ENCODE measurements at regions not wholly inside any gene's neighbourhood (a gene's known extent, or its start where the extent isn't known, plus 50 kb on each side); places are given as distances from the start of the nearest gene placed in this dataset.

DNA sequence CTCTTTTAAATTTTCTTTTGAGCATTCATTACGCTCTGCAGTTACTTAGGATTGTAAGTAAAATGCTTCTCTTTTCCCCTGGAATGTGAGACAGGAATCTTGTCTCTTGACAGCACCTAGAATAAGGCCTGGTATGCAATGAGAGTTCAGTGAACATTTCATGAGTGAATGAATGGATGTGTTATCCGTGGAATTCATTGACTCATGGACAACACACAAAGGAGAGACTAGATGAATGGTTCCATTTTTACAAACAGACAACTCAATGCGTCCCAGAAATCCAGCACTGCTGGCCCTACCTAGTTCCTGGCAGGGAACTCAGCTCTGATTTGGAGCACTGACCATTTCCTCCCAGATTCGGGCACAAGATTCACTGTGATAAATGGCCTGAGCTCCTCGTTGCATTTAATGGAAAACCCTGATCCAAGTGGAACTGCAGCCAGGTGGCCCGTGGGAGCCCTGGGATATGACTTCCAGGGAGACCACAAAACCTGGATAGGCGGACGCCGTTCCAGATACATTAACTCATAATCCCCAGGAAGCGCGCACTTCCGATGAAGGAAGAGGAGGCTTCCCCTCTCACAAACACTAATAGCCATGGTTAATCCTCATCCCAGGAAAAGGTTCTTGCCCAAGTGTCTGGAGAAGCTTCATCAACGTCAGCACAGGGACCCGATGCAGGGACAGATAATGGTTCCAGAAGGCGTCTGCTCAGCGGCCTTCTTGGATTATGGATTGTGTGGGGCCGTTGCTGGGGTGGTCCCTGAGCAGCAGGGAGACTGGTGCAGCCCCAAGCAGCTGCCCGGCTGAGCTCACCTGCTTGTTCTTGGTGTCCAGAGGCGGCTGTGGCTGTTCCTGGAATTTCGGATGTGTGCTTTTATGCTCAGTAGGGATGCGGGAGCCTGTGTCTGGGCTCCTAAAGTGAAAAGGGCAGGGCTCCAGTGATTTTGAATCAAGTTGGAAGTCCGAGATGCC lies 211.1 kb upstream of the TSHZ3 start:
- BruUV-seq (replicated peaks), result no TSS peak
- CTCF ChIA-PET (ENCODE audit: unreplicated experiment), result no interaction called here
- no peak overlapping the region for H3K4me2 ChIP-seq (ENCODE audit: low read length)
- POLR2A ChIA-PET, result interaction anchor here (0.6 kb wide), 1 partner anchor 392 kb away, joined by 4 read pairs; no protein-coding TSS in a partner anchor
- no peaks in the 10 kb centered on the region for H3K9me2 ChIP-seq (ENCODE audit: insufficient read depth, low read length)
- no peaks in the 10 kb centered on the region for H3K36me3 ChIP-seq (ENCODE audit: insufficient read depth, low read length)
- H3K4me3 ChIP-seq (ENCODE audit: low read depth, low read length, poor library complexity, severe bottlenecking), result no peak overlapping the region
- TF ChIP-seq, protein P1, sequence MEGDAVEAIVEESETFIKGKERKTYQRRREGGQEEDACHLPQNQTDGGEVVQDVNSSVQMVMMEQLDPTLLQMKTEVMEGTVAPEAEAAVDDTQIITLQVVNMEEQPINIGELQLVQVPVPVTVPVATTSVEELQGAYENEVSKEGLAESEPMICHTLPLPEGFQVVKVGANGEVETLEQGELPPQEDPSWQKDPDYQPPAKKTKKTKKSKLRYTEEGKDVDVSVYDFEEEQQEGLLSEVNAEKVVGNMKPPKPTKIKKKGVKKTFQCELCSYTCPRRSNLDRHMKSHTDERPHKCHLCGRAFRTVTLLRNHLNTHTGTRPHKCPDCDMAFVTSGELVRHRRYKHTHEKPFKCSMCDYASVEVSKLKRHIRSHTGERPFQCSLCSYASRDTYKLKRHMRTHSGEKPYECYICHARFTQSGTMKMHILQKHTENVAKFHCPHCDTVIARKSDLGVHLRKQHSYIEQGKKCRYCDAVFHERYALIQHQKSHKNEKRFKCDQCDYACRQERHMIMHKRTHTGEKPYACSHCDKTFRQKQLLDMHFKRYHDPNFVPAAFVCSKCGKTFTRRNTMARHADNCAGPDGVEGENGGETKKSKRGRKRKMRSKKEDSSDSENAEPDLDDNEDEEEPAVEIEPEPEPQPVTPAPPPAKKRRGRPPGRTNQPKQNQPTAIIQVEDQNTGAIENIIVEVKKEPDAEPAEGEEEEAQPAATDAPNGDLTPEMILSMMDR (conservative IDR thresholded peaks at IDR 0.05; ENCODE audit: low read length), result no peak
- no peak for TF ChIP-seq EZH2phosphoT487 (IDR thresholded peaks at IDR 0.05; ENCODE audit: borderline replicate concordance, low read depth, low read length)
- H3K9me3 ChIP-seq (ENCODE audit: low read length), result no peaks in the 10 kb centered on the region
- H2AFZ ChIP-seq (ENCODE audit: low read length), result no peak overlapping the region
- H3K79me2 ChIP-seq (ENCODE audit: insufficient read depth, low read depth, low read length), result no peaks in the 10 kb centered on the region
- intact Hi-C loops (cut with micrococcal nuclease; ENCODE audit: unreplicated experiment), result no loop called here
- no peak overlapping the region for H3K27ac ChIP-seq (ENCODE audit: low read depth, low read length, poor library complexity, severe bottlenecking)
- no peaks in the 10 kb centered on the region for H3K4me1 ChIP-seq (ENCODE audit: insufficient read depth, low read length, poor library complexity, severe bottlenecking)
- DNase-seq (ENCODE audit: low spot score), result no peak
- no peaks in the 10 kb centered on the region for H4K20me1 ChIP-seq (ENCODE audit: insufficient read depth, low read length)

DNA sequence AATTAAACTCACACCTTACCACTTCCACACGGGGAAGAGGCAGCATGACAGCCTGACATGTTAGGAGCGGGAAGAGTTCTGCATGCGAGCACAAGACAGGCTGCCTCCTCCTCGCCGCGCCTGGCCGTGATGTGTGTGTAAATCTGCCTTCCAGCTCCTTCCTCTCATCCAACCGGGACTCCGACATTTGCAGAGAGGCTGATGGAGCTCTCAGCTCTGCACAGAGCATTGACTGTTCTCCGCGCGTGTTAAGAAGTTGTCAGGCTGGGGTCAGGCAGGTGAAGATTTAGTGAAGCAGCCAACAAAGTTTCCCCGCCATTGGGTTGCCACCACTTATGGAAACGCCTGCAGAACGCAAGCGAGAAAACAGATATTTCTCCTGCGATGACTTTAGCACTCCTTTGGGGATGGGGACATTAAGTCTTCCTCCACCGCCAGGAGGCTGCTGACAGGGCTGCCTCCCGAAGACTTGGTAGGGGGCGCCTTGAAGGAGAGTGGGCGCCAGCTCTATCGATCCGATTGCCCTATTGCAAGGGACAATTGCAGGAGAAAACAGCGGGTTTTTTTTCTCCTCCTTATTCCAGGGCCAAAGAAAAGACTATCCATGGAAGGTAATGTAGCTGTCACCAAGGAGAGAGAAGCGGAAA lies 213.9 kb upstream of the TSHZ3 start:
- intact Hi-C loops (cut with micrococcal nuclease; ENCODE audit: unreplicated experiment), result no loop called here
- CTCF ChIA-PET (ENCODE audit: unreplicated experiment), result no interaction called here

More for the DNA sequence above, 213.9 kb upstream of the TSHZ3 start:
- POLR2A ChIA-PET, result interaction anchor here (0.6 kb wide), 1 partner anchor 417 kb away, joined by 4 read pairs; no protein-coding TSS in a partner anchor
- Histone ChIP-seq H3K36me3 (ENCODE audit: insufficient read depth, low read length) (no peaks in the 10 kb centered on the region), H3K27ac (ENCODE audit: low read depth, low read length, poor library complexity, severe bottlenecking) (no peak overlapping the region), H3K9me3 (ENCODE audit: low read length) (no peaks in the 10 kb centered on the region), H3K4me3 (ENCODE audit: low read depth, low read length, poor library complexity, severe bottlenecking) (no peak overlapping the region), H3K79me2 (ENCODE audit: insufficient read depth, low read depth, low read length) (no peaks in the 10 kb centered on the region), H4K20me1 (ENCODE audit: insufficient read depth, low read length) (no peaks in the 10 kb centered on the region), H3K4me2 (ENCODE audit: low read length) (no peak overlapping the region), H3K9me2 (ENCODE audit: insufficient read depth, low read length) (no peaks in the 10 kb centered on the region), H2AFZ (ENCODE audit: low read length) (no peak overlapping the region), H3K4me1 (ENCODE audit: insufficient read depth, low read length, poor library complexity, severe bottlenecking) (no peaks in the 10 kb centered on the region)
- DNase-seq (ENCODE audit: low spot score), result no peak
- no peak for TF ChIP-seq EZH2phosphoT487 (IDR thresholded peaks at IDR 0.05; ENCODE audit: borderline replicate concordance, low read depth, low read length)
- TF ChIP-seq, protein P1 (conservative IDR thresholded peaks at IDR 0.05; ENCODE audit: low read length), result no peak
- BruUV-seq (replicated peaks), result no TSS peak
